HG03457 (cell line): ENCODE measurements at regions not wholly inside any gene's neighbourhood (a gene's known extent, or its start where the extent isn't known, plus 50 kb on each side); places are given as distances from the start of the nearest gene placed in this dataset.

Experiments
- ATAC-seq: cut with Tn5 transposase; IDR thresholded peaks from one replicate; pipeline ENCODE4 v1.9.1; 2021; ENCODE audit warnings: moderate number of reproducible peaks; ENCODE audit not compliant: unreplicated experiment

- ATAC-seq = no peak
Measured at GRCh38 chr3:150074697-150075416, 104.2 kb upstream of the PFN2 start.

- ATAC-seq = no peak
Measured at GRCh38 chr3:150074277-150074676, 103.6 kb upstream of the PFN2 start.

- no peak for ATAC-seq
Measured at GRCh38 chr3:150073513-150073912, 102.8 kb upstream of the PFN2 start.

GRCh38 chr3:150073031-150073430, 102.3 kb upstream of the PFN2 start:
- no peak for ATAC-seq

GRCh38 chr3:150072576-150072975, 101.9 kb upstream of the PFN2 start:
- ATAC-seq = no peak

- no peak for ATAC-seq
Measured at GRCh38 chr3:150070271-150070670, 99.6 kb upstream of the PFN2 start.

- no peak for ATAC-seq
Measured at GRCh38 chr3:150069633-150070032, 98.9 kb upstream of the PFN2 start.

GRCh38 chr3:150069154-150069527, 98.4 kb upstream of the PFN2 start:
- no peak for ATAC-seq

- ATAC-seq = no peak
Measured at GRCh38 chr3:150068440-150069153, 97.9 kb upstream of the PFN2 start.

- no peak for ATAC-seq
Measured at GRCh38 chr3:150067561-150067960, 96.9 kb upstream of the PFN2 start.

GRCh38 chr3:150064971-150065370, 94.3 kb upstream of the PFN2 start:
- no peak for ATAC-seq

- ATAC-seq = no peak
Measured at GRCh38 chr3:150063237-150063636, 92.5 kb upstream of the PFN2 start.

- no peak for ATAC-seq
Measured at GRCh38 chr3:150062492-150062891, 91.8 kb upstream of the PFN2 start.

GRCh38 chr3:150061288-150062024, 90.8 kb upstream of the PFN2 start:
- ATAC-seq = no peak

GRCh38 chr3:150059729-150060128, 89.0 kb upstream of the PFN2 start:
- no peak for ATAC-seq

GRCh38 chr3:150059241-150059640, 88.5 kb upstream of the PFN2 start:
- no peak for ATAC-seq

GRCh38 chr3:150057227-150057626, 86.5 kb upstream of the PFN2 start:
- ATAC-seq = no peak

- no peak for ATAC-seq
Measured at GRCh38 chr3:150055332-150055731, 84.6 kb upstream of the PFN2 start.

- no peak for ATAC-seq
Measured at GRCh38 chr3:150054635-150055034, 83.9 kb upstream of the PFN2 start.

- no peak for ATAC-seq
Measured at GRCh38 chr3:150050510-150050909, 79.8 kb upstream of the PFN2 start.

GRCh38 chr3:150049317-150049716, 78.6 kb upstream of the PFN2 start:
- no peak for ATAC-seq

GRCh38 chr3:150041877-150042276, 71.2 kb upstream of the PFN2 start:
- ATAC-seq = no peak
